A673 (cell line): ENCODE measurements at regions not wholly inside any gene's neighbourhood (a gene's known extent, or its start where the extent isn't known, plus 50 kb on each side); places are given as distances from the start of the nearest gene placed in this dataset.

Experiments
- CTCF ChIP-seq: fragments of 300-800, 200-600 bp; sonication (generic); conservative IDR thresholded peaks from 2 replicates; pipeline ENCODE4 v1.5.1; 2017; ENCODE audit warnings: low read depth, mild to moderate bottlenecking, antibody characterized with exemption, low read length, moderate library complexity, mixed read lengths
- EZH2 ChIP-seq: fragments of 200-600 bp; sonication (generic); IDR thresholded peaks from 2 replicates; pipeline ENCODE4 v1.6.1; 2017; ENCODE audit warnings: borderline replicate concordance, low read depth, mild to moderate bottlenecking, mixed read lengths, antibody characterized with exemption, low read length; ENCODE audit not compliant: poor library complexity, severe bottlenecking

- TF ChIP-seq CTCF (no peak), EZH2 (no peak)
These were observed 686.9 kb upstream of the GBE1 start for GRCh38 chr3:82448320-82448719.
